ENCODE measurements at regions not wholly inside any gene's neighbourhood (a gene's known extent, or its start where the extent isn't known, plus 50 kb on each side); places are given as distances from the start of the nearest gene placed in this dataset.

- Histone ChIP-seq H3K9ac (no peak overlapping the region), H3K9me3 (ENCODE audit: control insufficient read depth, low read length) (no peaks in the 10 kb centered on the region), H3K79me2 (no peaks in the 10 kb centered on the region), H3K27ac (peak overlapping the region; percentile 93), H3K36me3 (ENCODE audit: control insufficient read depth, insufficient read depth, low read length) (no peaks in the 10 kb centered on the region), H3K27me3 (ENCODE audit: control insufficient read depth, insufficient read depth, low read length) (no peaks in the 10 kb centered on the region), H3K4me3 (ENCODE audit: low read depth, low read length) (peak overlapping the region; percentile 34), H3K4me2 (ENCODE audit: low read length) (peak overlapping the region; percentile 38), H2AFZ (peak overlapping the region; percentile 74), H3K4me1 (peaks cover 27% of the 10 kb centered on the region)
- no peak for TF ChIP-seq CTCF (IDR thresholded peaks at IDR 0.05)
These were observed 230.1 kb upstream of the JUN start for GRCh38 chr1:59013928-59014279.

GRCh38 chr1:59014827-59015226 lies 231.0 kb upstream of the JUN start:
- TF ChIP-seq CTCF (IDR thresholded peaks at IDR 0.05): no peak
- Histone ChIP-seq H3K4me2 (ENCODE audit: low read length) (no peak overlapping the region), H3K27me3 (ENCODE audit: control insufficient read depth, insufficient read depth, low read length) (no peaks in the 10 kb centered on the region), H2AFZ (peak overlapping the region; percentile 42), H3K4me3 (ENCODE audit: low read depth, low read length) (no peak overlapping the region), H3K36me3 (ENCODE audit: control insufficient read depth, insufficient read depth, low read length) (no peaks in the 10 kb centered on the region), H3K4me1 (peaks cover 27% of the 10 kb centered on the region), H3K27ac (peak overlapping the region; percentile 93), H3K9ac (no peak overlapping the region), H3K79me2 (no peaks in the 10 kb centered on the region), H3K9me3 (ENCODE audit: control insufficient read depth, low read length) (no peaks in the 10 kb centered on the region)

GRCh38 chr1:59015708-59016107 lies 231.9 kb upstream of the JUN start:
- Histone ChIP-seq H3K4me2 (ENCODE audit: low read length) (no peak overlapping the region), H3K27me3 (ENCODE audit: control insufficient read depth, insufficient read depth, low read length) (no peaks in the 10 kb centered on the region), H3K79me2 (no peaks in the 10 kb centered on the region), H3K36me3 (ENCODE audit: control insufficient read depth, insufficient read depth, low read length) (no peaks in the 10 kb centered on the region), H3K9ac (no peak overlapping the region), H3K27ac (peak overlapping the region; percentile 44), H3K9me3 (ENCODE audit: control insufficient read depth, low read length) (no peaks in the 10 kb centered on the region), H3K4me1 (peaks cover 32% of the 10 kb centered on the region), H3K4me3 (ENCODE audit: low read depth, low read length) (no peak overlapping the region), H2AFZ (peak overlapping the region; percentile 42)
- TF ChIP-seq CTCF (IDR thresholded peaks at IDR 0.05): no peak

- Histone ChIP-seq H3K79me2 (no peaks in the 10 kb centered on the region), H3K27me3 (ENCODE audit: control insufficient read depth, insufficient read depth, low read length) (no peaks in the 10 kb centered on the region), H3K9me3 (ENCODE audit: control insufficient read depth, low read length) (no peaks in the 10 kb centered on the region), H2AFZ (no peak overlapping the region), H3K4me3 (ENCODE audit: low read depth, low read length) (no peak overlapping the region), H3K4me2 (ENCODE audit: low read length) (no peak overlapping the region), H3K4me1 (peaks cover 31% of the 10 kb centered on the region), H3K9ac (no peak overlapping the region), H3K36me3 (ENCODE audit: control insufficient read depth, insufficient read depth, low read length) (no peaks in the 10 kb centered on the region), H3K27ac (peak overlapping the region; percentile 44)
- peak; percentile 23 for TF ChIP-seq CTCF (IDR thresholded peaks at IDR 0.05)
These were observed 232.5 kb upstream of the JUN start for GRCh38 chr1:59016390-59016789.

GRCh38 chr1:59017501-59018231 lies 233.8 kb upstream of the JUN start:
- Histone ChIP-seq H2AFZ (no peak overlapping the region), H3K4me3 (ENCODE audit: low read depth, low read length) (no peak overlapping the region), H3K27me3 (ENCODE audit: control insufficient read depth, insufficient read depth, low read length) (no peaks in the 10 kb centered on the region), H3K79me2 (no peaks in the 10 kb centered on the region), H3K36me3 (ENCODE audit: control insufficient read depth, insufficient read depth, low read length) (no peaks in the 10 kb centered on the region), H3K9ac (no peak overlapping the region), H3K27ac (no peak overlapping the region), H3K9me3 (ENCODE audit: control insufficient read depth, low read length) (no peaks in the 10 kb centered on the region), H3K4me1 (peaks cover 31% of the 10 kb centered on the region), H3K4me2 (ENCODE audit: low read length) (no peak overlapping the region)
- no peak for TF ChIP-seq CTCF (IDR thresholded peaks at IDR 0.05)
